D721Med (cell line): ENCODE measurements at regions not wholly inside any gene's neighbourhood (a gene's known extent, or its start where the extent isn't known, plus 50 kb on each side); places are given as distances from the start of the nearest gene placed in this dataset.

ENCODE experiments used
- DNase-seq: peaks from one replicate; pipeline ENCODE4 v3.0.0; 2011; ENCODE audit warnings: low spot score; ENCODE audit not compliant: insufficient read length
- FAIRE-seq: peaks from 2 replicates; lab custom pipeline; 2011; peaks lifted over from hg19 to GRCh38; lab: Jason Lieb, UNC
- TF ChIP-seq, protein P1 (sequence below): IDR thresholded peaks from 2 replicates; pipeline ENCODE4 v1.5.1; 2012; ENCODE audit warnings: mild to moderate bottlenecking, control low read depth; ENCODE audit not compliant: insufficient read depth; ENCODE audit errors: missing control alignments

DNA sequence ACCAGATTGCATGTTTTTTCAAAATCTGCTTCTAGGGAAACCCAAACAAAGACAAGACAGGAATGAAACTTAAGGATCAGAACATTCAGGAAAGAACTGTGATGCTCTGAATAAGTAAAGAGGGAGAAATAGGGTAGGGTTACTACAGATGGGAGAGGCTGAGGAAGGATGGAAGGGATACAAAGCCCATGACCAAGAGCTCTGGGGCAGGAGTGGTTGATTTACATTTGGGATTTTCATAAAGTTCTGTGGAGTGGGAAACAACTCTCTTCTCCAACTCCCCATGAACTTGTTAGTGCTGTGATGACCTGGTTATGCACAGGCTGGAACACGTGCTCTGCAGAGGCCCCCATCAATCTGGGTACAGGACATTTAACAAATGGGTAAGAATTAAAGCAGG, 216.0 kb upstream of the KLF14 start:
- DNase-seq (no peak), FAIRE-seq (no peak)
- TF ChIP-seq, protein P1, sequence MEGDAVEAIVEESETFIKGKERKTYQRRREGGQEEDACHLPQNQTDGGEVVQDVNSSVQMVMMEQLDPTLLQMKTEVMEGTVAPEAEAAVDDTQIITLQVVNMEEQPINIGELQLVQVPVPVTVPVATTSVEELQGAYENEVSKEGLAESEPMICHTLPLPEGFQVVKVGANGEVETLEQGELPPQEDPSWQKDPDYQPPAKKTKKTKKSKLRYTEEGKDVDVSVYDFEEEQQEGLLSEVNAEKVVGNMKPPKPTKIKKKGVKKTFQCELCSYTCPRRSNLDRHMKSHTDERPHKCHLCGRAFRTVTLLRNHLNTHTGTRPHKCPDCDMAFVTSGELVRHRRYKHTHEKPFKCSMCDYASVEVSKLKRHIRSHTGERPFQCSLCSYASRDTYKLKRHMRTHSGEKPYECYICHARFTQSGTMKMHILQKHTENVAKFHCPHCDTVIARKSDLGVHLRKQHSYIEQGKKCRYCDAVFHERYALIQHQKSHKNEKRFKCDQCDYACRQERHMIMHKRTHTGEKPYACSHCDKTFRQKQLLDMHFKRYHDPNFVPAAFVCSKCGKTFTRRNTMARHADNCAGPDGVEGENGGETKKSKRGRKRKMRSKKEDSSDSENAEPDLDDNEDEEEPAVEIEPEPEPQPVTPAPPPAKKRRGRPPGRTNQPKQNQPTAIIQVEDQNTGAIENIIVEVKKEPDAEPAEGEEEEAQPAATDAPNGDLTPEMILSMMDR = no peak

DNA sequence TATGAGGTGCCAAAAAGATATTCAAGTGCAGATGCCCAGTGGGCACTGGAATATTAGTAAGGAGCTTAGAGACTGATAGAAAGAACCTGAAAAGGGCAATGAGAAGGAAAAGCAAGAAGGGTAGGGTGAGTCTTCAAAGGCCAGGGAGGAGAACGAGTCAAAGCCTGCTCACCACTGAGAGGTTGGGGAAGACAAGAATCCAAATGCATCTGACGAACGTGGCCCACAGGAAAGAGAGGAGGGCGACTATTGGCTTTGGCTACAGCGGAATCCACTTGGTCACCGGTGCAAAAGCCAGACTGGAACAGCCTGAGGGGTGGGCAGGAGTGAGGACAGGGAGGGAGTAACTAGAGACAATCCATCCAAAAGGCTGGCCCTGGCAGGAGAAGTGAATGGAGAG, 216.7 kb upstream of the KLF14 start:
- DNase-seq (no peak), FAIRE-seq (no peak)

DNA sequence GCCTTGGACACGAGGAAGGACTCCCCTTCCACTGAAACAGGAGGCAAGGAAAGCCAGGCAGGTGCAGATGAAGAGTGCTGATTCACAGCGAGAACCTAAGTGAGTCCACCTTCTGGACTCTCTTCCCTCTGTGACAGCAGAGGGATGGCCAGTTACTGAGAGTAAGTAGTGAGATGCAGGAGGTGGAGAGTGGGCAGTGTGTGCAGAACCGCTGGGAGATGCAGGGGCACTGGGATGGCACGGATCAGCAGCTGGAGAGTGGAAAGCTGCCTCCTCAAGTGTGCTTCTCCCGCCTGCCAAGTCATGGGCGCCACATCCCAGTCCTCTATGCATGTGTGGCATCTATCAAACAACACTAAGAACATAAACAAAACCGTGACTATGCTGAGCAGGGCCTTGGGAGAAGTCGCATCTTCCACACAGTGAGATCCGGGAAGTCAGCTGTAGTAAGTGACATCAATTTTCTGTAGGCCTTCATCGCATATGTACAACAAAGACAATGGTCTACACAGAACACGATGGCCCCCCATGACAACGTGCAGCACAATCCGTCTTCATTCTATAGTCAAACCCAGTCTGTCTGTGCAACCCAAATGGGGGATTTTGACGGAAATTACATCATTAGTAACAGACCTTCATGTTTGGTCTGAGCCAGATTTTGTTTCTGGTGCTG, 217.4 kb upstream of the KLF14 start:
- DNase-seq (no peak), FAIRE-seq (no peak)
- TF ChIP-seq, protein P1 = no peak

More for the DNA sequence above, 216.7 kb upstream of the KLF14 start:
- TF ChIP-seq, protein P1 = no peak

DNA sequence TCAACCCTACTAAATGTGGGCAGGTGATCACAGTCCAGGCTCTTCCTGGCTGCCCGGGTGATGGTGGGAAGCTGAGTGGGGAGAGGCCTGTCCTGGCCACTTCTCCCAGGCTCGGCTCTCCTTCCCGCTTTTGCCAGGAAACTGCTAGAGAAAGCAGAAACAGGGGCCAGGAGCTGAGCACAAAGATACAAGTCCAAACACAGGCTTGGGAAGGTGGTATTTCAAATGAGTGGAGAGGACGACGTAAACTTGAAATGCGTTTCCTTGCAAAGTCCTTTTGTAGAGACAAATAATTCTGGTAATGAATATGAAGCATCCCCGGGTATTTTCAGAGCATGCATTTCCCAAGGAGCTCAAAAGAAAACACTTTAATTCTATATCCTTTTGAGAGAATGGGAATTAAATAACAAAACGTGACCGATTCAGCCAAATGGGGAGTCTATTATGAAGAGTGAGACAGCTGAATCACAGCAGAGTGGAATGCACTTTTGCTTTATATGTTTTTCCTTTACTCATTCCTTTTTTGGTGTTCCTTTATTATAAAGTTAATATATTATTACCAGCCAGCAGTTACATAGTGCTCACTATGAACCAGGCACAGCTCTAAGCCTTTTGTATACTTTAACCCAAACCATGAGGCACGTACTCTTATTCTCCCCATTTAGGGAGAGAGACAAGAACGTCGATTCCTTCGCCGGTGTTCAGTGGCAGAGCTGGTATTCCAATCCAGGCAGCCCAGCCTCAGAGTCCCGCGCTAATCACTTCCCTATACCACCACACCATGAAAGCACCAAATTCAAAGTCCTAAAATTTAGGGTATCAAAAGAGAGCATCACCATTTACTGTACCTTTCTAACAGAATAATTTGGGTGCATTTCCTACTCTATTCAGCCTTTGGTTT, 218.2 kb upstream of the KLF14 start:
- FAIRE-seq (no peak), DNase-seq (no peak)

DNA sequence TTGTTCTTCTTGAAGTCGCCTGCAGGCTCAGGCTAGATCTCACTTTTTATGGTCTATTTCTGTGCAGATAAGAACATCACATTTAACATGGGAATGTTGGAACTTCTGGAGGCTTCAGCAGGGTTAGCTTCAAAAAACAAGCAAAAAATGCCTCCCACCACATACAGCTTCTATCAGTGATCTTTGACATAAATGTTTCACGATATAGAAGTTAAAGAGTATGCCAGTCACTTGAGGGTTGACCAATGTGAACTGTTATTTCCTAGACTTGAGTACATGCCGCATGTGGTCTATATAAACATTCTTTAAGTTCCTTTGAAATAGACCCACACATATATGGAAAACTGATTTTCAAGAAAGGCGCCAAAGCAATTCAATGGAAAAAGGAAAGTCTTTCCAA, 219.2 kb upstream of the KLF14 start:
- no peak for FAIRE-seq
- TF ChIP-seq, protein P1 = no peak
- DNase-seq = no peak

More for the DNA sequence above, 218.2 kb upstream of the KLF14 start:
- TF ChIP-seq, protein P1 = no peak

DNA sequence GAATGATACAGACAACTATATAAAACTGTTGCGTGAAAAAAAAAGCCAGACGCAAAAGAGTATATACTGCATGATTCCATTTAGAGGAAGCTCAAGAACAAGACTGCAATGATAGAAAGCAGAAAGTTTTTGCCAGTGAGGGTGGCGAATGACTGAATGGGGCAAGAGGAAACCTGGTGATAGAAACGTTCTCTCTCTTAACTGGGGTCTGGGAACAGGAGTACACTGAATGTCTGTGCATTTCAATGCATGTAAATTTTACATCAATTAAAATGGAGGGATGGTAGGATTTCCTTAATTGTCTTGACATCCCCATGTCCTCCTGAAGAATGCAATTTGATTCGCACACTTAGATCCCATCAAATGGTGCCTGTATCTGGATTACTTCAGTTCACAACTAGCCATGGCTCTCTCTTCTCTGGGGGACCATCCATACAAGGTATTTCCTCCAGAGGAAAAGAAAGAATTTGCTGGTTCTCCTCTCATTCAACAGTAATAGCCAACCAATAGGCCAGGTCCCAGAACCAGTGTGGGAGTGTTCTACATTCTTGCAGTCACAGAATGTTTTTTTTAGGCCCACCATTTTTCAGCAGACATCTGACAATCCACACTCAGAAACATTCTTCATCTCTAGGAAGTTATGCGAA, 221.0 kb upstream of the KLF14 start:
- TF ChIP-seq, protein P1 = no peak
- FAIRE-seq (no peak), DNase-seq (no peak)

DNA sequence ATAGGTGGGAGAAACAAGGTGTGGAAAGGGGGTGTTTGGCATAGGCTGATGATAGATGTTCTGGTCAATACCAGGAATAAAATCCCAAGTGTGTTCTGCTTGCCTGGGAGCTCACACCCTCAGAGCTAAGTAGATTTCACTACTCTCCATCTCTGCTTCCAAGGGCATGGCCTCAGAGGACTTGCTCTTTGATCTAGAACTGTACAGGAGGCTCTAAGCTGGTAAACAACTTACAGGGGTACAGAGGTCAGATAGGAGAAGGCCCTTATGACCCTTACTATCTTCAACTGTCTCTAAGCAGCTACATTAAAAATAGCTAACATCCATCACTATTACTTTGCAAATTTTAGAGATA, 221.5 kb upstream of the KLF14 start:
- DNase-seq (no peak), FAIRE-seq (no peak)
- TF ChIP-seq, protein P1 = no peak
